KG1 (cell line): ENCODE measurements at regions not wholly inside any gene's neighbourhood (a gene's known extent, or its start where the extent isn't known, plus 50 kb on each side); places are given as distances from the start of the nearest gene placed in this dataset.

Source experiments
- DNase-seq: peaks from one replicate; lab custom pipeline; 2025; lab: John Stamatoyannopoulos, UW

- no peak for DNase-seq
Measured at GRCh38 chr10:44326474-44327030, 58.3 kb downstream of the CXCL12 start.

- no peak for DNase-seq
Measured at GRCh38 chr10:44325596-44326307, 59.1 kb downstream of the CXCL12 start.

- DNase-seq = no peak
Measured at GRCh38 chr10:44325157-44325556, 59.7 kb downstream of the CXCL12 start.

- no peak for DNase-seq
Measured at GRCh38 chr10:44323838-44324237, 61.1 kb downstream of the CXCL12 start.

GRCh38 chr10:44322137-44322536 is 62.8 kb downstream of the CXCL12 start:
- no peak for DNase-seq

GRCh38 chr10:44320756-44321155 is 64.1 kb downstream of the CXCL12 start:
- DNase-seq = no peak

GRCh38 chr10:44317856-44318255 is 67.0 kb downstream of the CXCL12 start:
- DNase-seq = no peak

- DNase-seq = no peak
Measured at GRCh38 chr10:44316922-44317215, 68.0 kb downstream of the CXCL12 start.

GRCh38 chr10:44316187-44316921 is 68.5 kb downstream of the CXCL12 start:
- no peak for DNase-seq

GRCh38 chr10:44314802-44315460 is 70.0 kb downstream of the CXCL12 start:
- no peak for DNase-seq

- DNase-seq = no peak
Measured at GRCh38 chr10:44313761-44314165, 71.1 kb downstream of the CXCL12 start.

GRCh38 chr10:44312401-44312800 is 72.5 kb downstream of the CXCL12 start:
- no peak for DNase-seq

- DNase-seq = no peak
Measured at GRCh38 chr10:44311563-44312051, 73.3 kb downstream of the CXCL12 start.

GRCh38 chr10:44310762-44311562 is 73.9 kb downstream of the CXCL12 start:
- peak; percentile 21 for DNase-seq

- DNase-seq = no peak
Measured at GRCh38 chr10:44309939-44310761, 74.7 kb downstream of the CXCL12 start.

GRCh38 chr10:44309361-44309760 is 75.5 kb downstream of the CXCL12 start:
- DNase-seq = no peak

- no peak for DNase-seq
Measured at GRCh38 chr10:44308935-44309334, 76.0 kb downstream of the CXCL12 start.

GRCh38 chr10:44307691-44308090 is 77.2 kb downstream of the CXCL12 start:
- no peak for DNase-seq

GRCh38 chr10:44306762-44307161 is 78.1 kb downstream of the CXCL12 start:
- no peak for DNase-seq

GRCh38 chr10:44306147-44306710 is 78.7 kb downstream of the CXCL12 start:
- DNase-seq = no peak
